Caki2 (cell line): ENCODE measurements at regions not wholly inside any gene's neighbourhood (a gene's known extent, or its start where the extent isn't known, plus 50 kb on each side); places are given as distances from the start of the nearest gene placed in this dataset.
"Not testable (repeated sequence)": the region's sequence is repeated elsewhere in the genome, so short reads cannot be mapped to it uniquely, and the experiment has no call there.

Experiments
- DNase-seq: peaks from one replicate; pipeline ENCODE4 v3.0.0-alpha.2; 2015; ENCODE audit warnings: low read depth
- in situ Hi-C: cut with HindIII; loops from 2 replicates; pipeline ENCODE4 v1.10.0; 2016; ENCODE audit warnings: low sequenced_read_pairs, low pct_unique_long_range_greater_than_20kb, mixed read lengths

DNA sequence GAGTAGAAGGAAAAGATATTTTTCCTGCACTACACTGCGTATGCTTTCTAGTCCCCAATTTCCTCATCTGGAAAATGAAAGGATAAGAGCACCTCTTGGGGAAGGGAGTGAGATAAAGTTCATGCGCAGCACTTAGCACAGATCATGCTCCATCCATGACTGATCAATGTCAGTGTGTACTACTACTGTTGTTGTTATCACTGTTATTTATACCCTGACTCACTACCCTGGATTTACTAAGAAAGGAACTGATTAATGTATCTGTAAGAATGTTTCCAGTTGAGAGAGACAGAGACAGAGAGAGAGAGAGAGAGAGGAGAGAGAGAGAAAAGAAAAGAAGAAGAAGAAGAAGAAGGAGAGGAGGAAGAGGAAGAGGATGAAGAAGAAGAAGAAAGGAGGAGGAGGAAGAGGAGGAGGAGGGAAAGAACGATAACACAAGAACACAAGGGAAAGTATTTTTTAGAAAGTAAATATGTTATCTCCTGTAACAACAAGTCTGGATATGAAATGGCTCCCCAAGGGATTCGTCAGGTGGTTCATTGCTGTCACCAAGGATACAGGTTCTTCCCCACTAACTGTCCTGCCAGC, 212.2 kb upstream of the PROK2 start:
- no peak for DNase-seq
- in situ Hi-C loops: no loop called here

DNA sequence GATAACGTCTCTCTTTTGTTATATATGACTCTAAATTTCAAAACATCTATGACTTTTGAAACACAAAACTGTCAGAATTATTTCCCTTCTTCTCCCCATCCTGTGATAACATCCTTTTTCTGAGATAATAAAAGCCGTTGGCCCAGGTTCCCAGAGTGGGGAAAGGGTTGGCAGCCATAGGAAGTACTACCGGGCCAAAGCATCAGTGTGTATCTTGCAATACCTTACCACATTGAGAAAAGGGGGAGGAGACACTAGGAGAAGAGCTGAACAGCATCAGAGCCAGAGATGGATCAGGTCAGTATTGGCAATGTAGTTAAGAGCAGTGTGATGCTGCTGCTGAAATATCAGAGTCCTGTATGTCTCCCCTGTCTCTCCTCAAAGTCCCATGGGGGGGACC, 210.0 kb upstream of the PROK2 start:
- no peak for DNase-seq
- in situ Hi-C loops: no loop called here

DNA sequence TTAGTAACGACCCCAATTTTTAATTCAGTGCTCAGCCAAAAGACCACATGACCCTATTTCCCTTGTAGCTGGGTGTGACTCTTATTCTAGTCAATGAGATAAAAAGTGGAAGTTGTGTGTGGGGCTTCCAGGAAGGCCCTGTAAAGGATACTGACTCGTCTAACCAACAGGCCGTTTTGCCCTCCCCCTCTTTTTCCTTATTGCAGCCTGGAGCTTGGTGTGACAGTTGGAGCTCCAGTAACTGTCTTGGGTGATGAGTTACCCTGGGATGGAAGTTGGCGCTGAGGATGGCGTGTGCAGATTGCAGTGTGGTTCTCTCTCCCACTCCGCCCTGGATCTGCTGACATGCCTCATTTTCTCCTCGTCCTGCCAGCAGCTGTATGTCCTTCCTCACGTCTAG, 209.3 kb upstream of the PROK2 start:
- in situ Hi-C loops: no loop called here
- no peak for DNase-seq

DNA sequence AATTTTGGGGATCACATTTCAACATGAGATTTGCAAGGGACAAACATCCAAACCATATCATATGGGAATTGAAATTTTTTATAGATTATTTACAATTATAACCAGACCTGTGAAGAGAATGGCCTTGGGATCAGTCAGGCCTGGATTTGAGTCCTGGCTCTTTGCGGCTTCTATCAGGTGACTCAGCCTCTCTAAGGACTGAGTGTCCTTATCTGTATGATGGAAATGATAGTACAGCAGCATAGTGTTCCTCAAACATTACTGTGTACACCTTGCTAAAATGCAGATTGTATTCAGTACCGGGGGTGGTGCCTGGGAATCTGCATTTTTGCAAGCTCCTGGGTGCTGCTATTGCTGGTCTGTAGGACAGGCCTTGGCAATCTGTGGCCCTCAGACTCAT, 206.7 kb upstream of the PROK2 start:
- DNase-seq: no peak
- in situ Hi-C loops: no loop called here

DNA sequence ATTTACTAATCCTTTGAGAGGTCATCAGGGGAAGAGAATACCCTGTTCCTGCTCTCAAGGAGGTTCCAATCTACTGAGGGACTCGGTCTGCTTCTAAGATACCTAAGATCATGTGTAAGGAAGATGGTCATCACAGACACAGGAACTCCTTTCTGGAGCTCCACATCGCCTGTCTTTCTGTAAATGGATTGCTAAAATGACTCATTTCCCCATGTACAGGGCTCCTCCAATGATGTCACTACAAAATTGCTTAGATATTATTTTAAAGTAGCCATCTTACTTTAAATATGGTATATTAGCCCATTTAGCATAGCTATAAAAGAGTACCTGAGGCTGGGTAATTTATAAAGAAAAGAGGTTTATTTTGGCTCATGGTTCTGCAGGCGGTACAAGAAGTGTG, 206.1 kb upstream of the PROK2 start:
- no peak for DNase-seq
- in situ Hi-C loops: no loop called here

DNA sequence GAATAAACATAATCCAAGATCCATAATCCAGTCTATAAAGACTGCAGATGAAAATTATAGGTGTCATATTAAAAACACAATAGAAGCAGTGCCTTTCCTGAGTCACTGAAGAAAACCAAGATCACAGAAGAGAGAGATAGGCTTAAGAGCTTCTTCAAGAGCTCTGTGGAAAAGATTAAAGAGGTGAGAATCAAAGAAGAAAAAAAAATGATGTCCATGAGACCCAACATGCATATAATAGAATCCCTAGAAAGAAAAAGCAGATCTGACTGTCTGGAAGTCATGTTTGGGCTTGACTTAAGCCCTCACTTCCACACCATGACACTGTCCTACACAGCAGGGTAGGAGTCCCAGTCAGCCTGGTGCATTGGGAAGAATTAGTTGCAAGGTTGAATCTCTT, 205.6 kb upstream of the PROK2 start:
- no peak for DNase-seq

DNA sequence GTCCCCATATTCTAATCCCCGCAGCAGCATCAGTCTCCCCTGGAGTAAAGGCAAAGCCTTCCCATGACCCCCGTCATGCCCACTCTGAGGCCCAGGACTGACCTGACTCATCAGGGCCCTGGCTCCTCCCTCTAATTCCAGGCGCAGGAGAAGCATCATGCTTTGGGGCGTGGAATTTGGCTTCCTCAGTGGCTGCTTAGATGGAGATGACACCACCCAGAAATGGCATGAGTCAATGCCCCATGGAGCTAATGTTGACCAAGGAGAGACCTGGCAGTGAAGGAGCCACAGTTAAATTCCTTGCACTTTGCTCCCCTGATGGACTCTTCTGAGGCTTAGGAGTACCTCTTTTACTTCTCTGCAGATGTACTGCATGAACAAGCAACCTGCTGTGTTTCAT, 204.2 kb upstream of the PROK2 start:
- in situ Hi-C loops: no loop called here

More for the DNA sequence above, 205.6 kb upstream of the PROK2 start:
- in situ Hi-C loops: no loop called here

DNA sequence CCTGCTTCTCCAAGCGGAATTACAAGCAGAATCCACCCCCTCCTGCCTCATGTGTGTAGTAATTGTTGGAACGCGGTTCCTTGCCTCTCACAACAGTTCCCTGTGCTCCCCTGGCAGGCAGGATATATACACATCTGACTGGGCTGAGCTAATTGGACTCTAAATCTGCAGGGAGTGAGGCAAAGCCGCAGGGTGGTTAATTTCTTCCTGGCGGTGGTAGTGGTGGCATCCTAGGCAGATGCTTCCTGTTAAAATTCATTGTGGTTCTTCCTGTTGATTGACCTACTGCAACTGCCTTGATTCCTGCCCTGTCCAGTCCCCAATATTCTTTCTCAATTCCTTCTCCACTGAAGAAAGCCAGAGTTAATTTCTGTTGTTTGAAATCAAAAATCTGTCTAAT, 202.9 kb upstream of the PROK2 start:
- DNase-seq: no peak

More for the DNA sequence above, 204.2 kb upstream of the PROK2 start:
- DNase-seq: peak; percentile 34

DNA sequence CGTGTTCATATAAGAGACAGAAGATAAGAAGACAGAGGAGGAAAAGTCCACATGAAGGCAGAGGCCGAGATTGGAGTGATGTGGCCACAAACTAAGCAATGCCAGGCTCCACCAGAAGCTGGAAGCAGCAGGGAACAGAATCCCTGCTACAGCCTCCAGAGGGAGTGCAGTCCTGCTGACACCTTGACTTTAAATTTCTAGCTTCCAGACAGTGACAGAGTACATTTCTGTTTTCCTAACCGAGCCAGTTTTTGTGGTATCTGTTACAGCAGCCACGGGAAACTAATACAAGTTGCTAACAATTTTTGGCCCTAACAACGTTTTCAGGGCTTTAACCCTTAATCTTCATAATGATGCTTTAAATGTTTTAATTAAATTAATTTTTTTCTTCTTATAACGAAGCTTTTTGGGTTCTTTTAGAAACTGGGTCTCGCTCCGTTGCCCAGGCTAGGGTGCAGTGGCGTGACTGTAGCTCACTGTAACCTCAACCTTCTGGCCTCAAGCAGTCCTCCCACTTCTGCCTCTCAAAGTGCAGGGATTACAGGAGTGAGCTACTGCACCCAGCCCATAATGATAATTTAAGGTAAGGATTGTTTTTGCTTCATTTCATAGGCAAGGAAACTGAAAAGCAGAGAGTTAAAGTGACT, 202.3 kb upstream of the PROK2 start:
- no peak for DNase-seq
- in situ Hi-C loops: no loop called here

More for the DNA sequence above, 202.9 kb upstream of the PROK2 start:
- in situ Hi-C loops: no loop called here

DNA sequence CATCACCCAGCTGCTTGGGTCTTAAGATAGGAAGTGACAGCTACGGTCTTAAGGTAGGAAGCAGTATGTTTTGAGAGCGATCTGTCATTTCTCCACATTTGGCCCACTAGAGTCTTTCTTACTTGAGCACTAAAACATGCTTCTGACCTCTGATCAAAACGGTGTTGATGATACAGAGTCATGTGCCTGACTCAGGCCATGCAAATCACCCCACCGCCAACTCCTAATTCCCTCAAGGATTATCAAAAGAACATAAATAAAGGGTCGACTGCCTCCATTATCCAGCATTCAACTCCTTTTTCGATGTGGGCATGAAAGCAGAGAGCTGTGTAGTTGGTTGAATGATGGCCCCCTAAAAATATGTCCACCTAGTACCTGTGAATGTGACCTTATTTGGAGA, 201.7 kb upstream of the PROK2 start:
- in situ Hi-C loops: no loop called here

DNA sequence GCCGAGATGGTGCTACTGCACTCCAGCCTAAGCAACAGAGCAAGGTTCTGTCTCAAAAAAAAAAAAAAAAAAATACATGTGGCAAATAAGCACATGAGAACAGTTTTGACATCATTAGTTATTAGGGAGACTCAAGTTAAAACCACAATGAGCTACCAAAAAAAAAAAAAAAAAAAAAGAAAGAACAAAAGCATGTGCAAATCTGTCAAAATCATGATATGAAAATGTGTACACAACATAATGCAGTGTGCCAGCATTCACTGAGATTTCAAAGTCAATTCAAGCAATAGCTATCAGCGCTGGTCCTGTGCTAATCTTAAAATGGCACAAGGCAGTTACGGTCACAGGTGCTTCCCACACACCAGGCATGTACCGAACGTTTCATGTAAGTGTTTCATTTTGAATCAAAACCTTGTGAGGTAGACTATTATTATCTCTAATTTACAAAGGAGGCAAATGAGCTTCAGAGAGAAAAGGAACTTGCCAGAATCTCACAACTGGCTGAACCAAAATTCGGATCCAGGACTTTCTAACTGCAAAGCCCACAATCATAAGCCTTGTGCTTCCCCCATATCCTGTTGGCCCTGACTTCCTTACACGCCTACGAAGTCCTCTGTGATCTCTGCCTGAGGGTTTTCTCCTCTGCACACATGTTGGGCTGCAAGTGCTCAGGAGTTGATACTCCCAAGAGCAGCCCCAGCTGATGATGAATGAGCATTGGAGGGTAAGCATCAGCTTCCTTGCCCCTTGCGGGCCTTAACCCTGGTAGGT, 200.1 kb upstream of the PROK2 start:
- no peak for DNase-seq
- in situ Hi-C loops: no loop called here

More for the DNA sequence above, 201.7 kb upstream of the PROK2 start:
- DNase-seq: no peak

DNA sequence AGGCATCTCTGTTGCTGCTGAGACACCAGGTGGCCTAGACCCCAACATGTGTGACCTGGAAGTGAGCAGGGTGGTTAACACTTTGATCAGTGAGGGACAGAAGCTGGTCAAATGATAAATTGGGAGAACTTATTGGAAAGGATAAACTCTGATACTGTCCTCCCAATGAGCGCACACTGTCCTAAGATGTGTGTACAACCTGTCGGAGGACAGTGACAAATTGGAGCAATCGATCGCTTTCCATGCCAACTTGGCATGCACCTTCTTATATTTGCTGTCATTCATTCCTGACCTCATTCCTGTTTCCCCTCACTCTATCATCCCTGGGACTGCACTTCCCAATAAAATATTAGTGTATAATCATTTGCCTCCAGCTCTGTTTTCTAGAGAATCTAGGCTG, 198.7 kb upstream of the PROK2 start:
- no peak for DNase-seq
- in situ Hi-C loops: no loop called here

DNA sequence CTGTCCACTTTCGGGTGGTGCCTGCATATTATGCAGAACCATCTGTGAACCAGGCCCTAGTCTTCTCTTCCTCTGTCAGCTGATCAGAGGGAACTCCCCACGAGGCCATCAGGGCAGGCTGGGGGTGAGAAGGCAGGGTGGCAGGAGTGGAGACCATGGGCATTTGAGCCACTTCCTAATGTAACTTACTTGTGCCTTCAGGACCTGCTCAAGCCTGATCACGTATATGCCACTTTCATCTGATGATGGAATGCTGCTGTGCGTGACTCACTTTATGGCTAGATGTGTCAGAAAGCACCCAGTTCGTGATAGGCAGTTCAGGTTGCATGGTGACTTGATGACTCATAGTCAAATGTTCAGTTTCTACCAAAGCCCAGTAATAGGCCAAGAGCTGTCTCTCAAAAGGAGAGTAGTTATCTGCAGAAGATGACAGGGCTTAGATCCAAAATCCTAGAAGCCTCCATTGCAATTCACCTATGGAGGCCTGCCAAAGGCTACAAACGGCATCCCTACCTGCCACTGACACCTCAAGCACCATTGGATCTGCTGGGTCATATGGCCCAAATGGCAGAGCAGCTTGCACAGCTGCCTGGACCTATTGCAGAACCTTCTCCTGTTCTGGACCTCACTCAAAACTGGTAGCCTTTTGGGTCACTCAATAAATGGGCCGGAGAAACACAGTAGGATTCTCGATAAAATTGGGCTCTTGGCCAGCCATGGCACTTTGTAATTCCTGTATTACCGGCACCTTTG, 197.7 kb upstream of the PROK2 start:
- in situ Hi-C loops: not testable (repeated sequence)
- DNase-seq: peak; percentile 84

DNA sequence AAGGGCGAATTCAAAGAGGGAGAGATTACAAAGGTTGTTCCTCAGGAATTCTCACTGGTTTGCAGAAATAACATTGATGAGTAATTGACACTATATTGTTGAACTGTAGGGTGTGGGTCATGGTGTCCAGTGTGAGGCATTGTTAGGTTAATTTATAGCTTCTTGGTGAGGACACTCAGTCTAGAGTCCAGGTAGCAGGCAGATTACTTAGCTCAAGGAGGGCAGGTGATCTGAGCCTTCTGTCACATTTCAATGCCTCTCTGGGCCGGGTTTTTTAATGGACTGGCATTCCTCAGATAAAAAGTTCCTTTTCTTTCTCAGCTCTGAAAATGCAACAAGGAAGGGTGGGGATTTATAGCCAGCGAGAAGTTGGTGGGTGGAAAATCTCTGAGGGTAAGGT, 194.2 kb upstream of the PROK2 start:
- in situ Hi-C loops: no loop called here

DNA sequence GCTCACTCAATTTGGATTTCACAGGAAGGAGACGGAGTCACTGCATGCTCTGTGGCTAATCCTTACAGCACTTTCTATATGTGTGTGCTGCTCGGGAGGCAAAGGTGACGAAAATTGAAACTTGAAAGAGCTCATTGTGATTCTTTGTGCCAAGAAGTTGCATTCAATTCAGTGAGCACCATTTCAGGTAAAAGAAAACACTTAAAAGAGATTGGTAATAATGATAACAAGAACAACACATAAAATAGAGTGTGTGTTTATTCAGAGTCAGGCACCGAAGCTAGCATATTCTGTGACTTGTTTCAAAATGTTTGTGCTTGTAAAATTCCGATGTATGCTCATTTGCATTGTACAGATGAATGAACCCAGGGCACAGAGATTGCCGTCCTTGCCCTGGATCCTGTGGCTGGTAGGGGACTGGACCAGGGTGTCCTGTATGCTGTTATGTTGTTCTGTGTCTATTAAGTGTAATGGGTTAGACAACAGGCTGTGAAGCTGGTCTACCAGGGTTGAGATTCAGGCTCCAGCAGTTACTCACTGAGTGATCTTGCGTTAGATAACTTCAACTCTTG, 193.3 kb upstream of the PROK2 start:
- in situ Hi-C loops: no loop called here
- DNase-seq: peak; percentile 70

More for the DNA sequence above, 194.2 kb upstream of the PROK2 start:
- DNase-seq: peak; percentile 64

DNA sequence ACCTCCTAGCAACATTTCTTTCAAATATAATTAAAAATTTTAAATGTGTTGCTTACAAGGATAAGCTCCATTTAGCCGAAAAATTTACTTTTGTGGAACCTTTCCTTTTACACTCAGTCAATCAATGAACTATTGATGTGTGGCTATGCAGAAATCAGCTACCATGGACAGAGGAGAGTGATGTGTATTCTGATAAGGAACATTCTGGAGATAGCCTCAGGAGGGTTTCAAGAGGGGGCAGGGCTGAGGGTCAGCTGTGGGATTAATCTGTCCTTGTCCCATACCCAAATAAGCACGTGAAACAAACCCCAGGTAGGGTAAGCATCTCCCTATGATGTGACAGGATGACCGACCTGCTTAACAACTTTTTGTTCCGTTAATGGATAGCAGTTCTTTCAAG, 192.6 kb upstream of the PROK2 start:
- DNase-seq: no peak
- in situ Hi-C loops: no loop called here

DNA sequence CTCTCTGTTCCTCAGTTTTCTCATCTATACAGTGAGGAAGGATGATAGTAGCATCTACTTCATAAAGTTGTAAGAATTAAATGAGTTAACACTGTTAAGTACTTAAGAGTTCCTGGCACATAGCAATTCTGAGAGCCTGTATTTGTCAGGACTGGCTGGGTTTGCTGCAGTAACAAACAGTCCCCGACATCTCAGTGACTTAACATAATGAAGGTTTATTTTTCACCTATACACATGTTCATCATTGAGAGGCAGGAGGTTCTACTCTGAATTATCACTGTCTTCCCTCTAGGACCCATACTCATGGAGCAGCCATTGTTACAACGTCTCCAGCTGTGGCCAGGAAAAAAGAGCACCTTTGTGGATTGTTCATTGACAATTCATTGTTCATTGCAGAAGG, 190.6 kb upstream of the PROK2 start:
- in situ Hi-C loops: no loop called here
- DNase-seq: no peak

DNA sequence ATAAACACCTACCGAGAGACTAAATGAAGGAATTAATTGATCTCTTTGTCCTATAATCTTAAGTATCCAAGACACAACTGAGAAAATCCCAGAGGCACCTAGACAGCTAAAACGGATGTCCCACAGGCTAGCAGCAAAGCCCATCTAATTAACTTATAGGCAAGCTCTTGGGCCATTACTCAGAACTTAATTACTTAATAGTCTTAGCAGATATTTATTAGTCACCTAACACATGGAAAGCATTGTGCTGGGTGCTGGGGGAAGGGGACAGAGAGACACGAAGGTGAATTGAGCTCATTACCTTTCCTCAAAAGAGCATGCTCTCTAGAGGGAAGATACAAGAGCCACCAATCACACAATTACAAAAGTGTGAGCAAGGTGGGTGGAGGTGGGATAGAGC, 189.8 kb upstream of the PROK2 start:
- in situ Hi-C loops: no loop called here
- DNase-seq: no peak
